ENCODE measurements at regions not wholly inside any gene's neighbourhood (a gene's known extent, or its start where the extent isn't known, plus 50 kb on each side); places are given as distances from the start of the nearest gene placed in this dataset.

GRCh38 chr2:22198381-22199283 is 1074.9 kb downstream of the TDRD15 start:
- intact Hi-C loops (cut with micrococcal nuclease), result no loop called here

- intact Hi-C loops (cut with micrococcal nuclease), result no loop called here
Observed at GRCh38 chr2:22199994-22200393, 1076.2 kb downstream of the TDRD15 start.

GRCh38 chr2:22209545-22209944 is 1085.8 kb downstream of the TDRD15 start:
- intact Hi-C loops (cut with micrococcal nuclease), result no loop called here

- intact Hi-C loops (cut with micrococcal nuclease), result no loop called here
Observed at GRCh38 chr2:22213237-22213636, 1089.5 kb downstream of the TDRD15 start.

GRCh38 chr2:22215517-22215916 is 1091.7 kb downstream of the TDRD15 start:
- intact Hi-C loops (cut with micrococcal nuclease), result no loop called here

- intact Hi-C loops (cut with micrococcal nuclease), result no loop called here
Observed at GRCh38 chr2:22217881-22218280, 1094.1 kb downstream of the TDRD15 start.

GRCh38 chr2:22221006-22221405 is 1097.2 kb downstream of the TDRD15 start:
- intact Hi-C loops (cut with micrococcal nuclease), result no loop called here

- intact Hi-C loops (cut with micrococcal nuclease), result no loop called here
Observed at GRCh38 chr2:22238967-22239366, 1115.2 kb downstream of the TDRD15 start.

- intact Hi-C loops (cut with micrococcal nuclease), result no loop called here
Observed at GRCh38 chr2:22247466-22247865, 1123.7 kb downstream of the TDRD15 start.

- intact Hi-C loops (cut with micrococcal nuclease), result no loop called here
Observed at GRCh38 chr2:22248851-22249250, 1125.1 kb downstream of the TDRD15 start.

- intact Hi-C loops (cut with micrococcal nuclease), result no loop called here
Observed at GRCh38 chr2:22253171-22253570, 1129.4 kb downstream of the TDRD15 start.

- intact Hi-C loops (cut with micrococcal nuclease), result no loop called here
Observed at GRCh38 chr2:22261165-22261564, 1123.8 kb upstream of the KLHL29 start.

- intact Hi-C loops (cut with micrococcal nuclease), result no loop called here
Observed at GRCh38 chr2:22270341-22270740, 1114.6 kb upstream of the KLHL29 start.

GRCh38 chr2:22273853-22274252 is 1111.1 kb upstream of the KLHL29 start:
- intact Hi-C loops (cut with micrococcal nuclease), result no loop called here

GRCh38 chr2:22274661-22275060 is 1110.3 kb upstream of the KLHL29 start:
- intact Hi-C loops (cut with micrococcal nuclease), result no loop called here

- intact Hi-C loops (cut with micrococcal nuclease), result no loop called here
Observed at GRCh38 chr2:22276696-22277095, 1108.3 kb upstream of the KLHL29 start.

GRCh38 chr2:22279541-22279940 is 1105.4 kb upstream of the KLHL29 start:
- intact Hi-C loops (cut with micrococcal nuclease), result no loop called here

- intact Hi-C loops (cut with micrococcal nuclease), result no loop called here
Observed at GRCh38 chr2:22281033-22281432, 1103.9 kb upstream of the KLHL29 start.

GRCh38 chr2:22282220-22282619 is 1102.8 kb upstream of the KLHL29 start:
- intact Hi-C loops (cut with micrococcal nuclease), result no loop called here

- intact Hi-C loops (cut with micrococcal nuclease), result no loop called here
Observed at GRCh38 chr2:22282916-22283315, 1102.1 kb upstream of the KLHL29 start.

GRCh38 chr2:22283436-22283835 is 1101.5 kb upstream of the KLHL29 start:
- intact Hi-C loops (cut with micrococcal nuclease), result no loop called here

- intact Hi-C loops (cut with micrococcal nuclease), result no loop called here
Observed at GRCh38 chr2:22290302-22290701, 1094.7 kb upstream of the KLHL29 start.

GRCh38 chr2:22290909-22291473 is 1094.0 kb upstream of the KLHL29 start:
- intact Hi-C loops (cut with micrococcal nuclease), result no loop called here
